Activated naive CD8-positive, alpha-beta T cell treated with anti-CD3 and anti-CD28 coated beads, Interleukin-2, amount 10 ng/mL, durations not matched to agents 7 days and 5 days (primary cell): ENCODE measurements at regions not wholly inside any gene's neighbourhood (a gene's known extent, or its start where the extent isn't known, plus 50 kb on each side); places are given as distances from the start of the nearest gene placed in this dataset.
"Not testable (repeated sequence)": the region's sequence is repeated elsewhere in the genome, so short reads cannot be mapped to it uniquely, and the experiment has no call there.

Source experiments
- ATAC-seq: fragments of 150-1000 bp; cut with Tn5 transposase; one replicate; pipeline ENCODE4 v1.10.0; 2021; ENCODE audit warnings: low read depth, moderate library complexity
- POLR2A ChIA-PET: fragments of 350-600 bp; sonication (Branson Sonifier 250); formaldehyde crosslinking; loops from one replicate; lab custom pipeline; 2021; ENCODE audit warnings: antibody characterized with exemption; lab: Charles Lee
- DNase-seq: peaks from one replicate; pipeline ENCODE4 v3.0.0; 2021
- H3K27ac Mint-ChIP-seq: one replicate; pipeline ENCODE4 v1.8.0; 2022; ENCODE audit warnings: mild to moderate bottlenecking, mixed read lengths
- H3K27me3 Mint-ChIP-seq: one replicate; pipeline ENCODE4 v1.8.0; 2022; ENCODE audit warnings: mild to moderate bottlenecking, moderate library complexity, mixed read lengths
- H3K36me3 Mint-ChIP-seq: one replicate; pipeline ENCODE4 v1.8.0; 2021; ENCODE audit warnings: mild to moderate bottlenecking, mixed read lengths
- H3K4me1 Mint-ChIP-seq: one replicate; pipeline ENCODE4 v1.8.0; 2021; ENCODE audit warnings: mixed read lengths
- H3K4me3 Mint-ChIP-seq: one replicate; pipeline ENCODE4 v1.8.0; 2022; ENCODE audit warnings: mild to moderate bottlenecking, moderate library complexity, mixed read lengths
- H3K9me3 Mint-ChIP-seq: one replicate; pipeline ENCODE4 v1.8.0; 2021; ENCODE audit warnings: mixed read lengths

GRCh38 chr16:54879681-54880080 lies 51.0 kb upstream of the IRX5 start:
- H3K27ac Mint-ChIP-seq, result no peak overlapping the region

GRCh38 chr16:54878301-54878700 lies 52.4 kb upstream of the IRX5 start:
- H3K4me3 Mint-ChIP-seq, result no peak overlapping the region
- DNase-seq, result no peak
- no peaks in the 10 kb centered on the region for H3K27me3 Mint-ChIP-seq
- H3K36me3 Mint-ChIP-seq, result no peaks in the 10 kb centered on the region
- H3K4me1 Mint-ChIP-seq, result no peaks in the 10 kb centered on the region
- no peak overlapping the region for H3K27ac Mint-ChIP-seq
- POLR2A ChIA-PET, result no interaction called here
- H3K9me3 Mint-ChIP-seq, result peaks cover 2% of the 10 kb centered on the region
- no peak for ATAC-seq

More at GRCh38 chr16:54879681-54880080, 51.0 kb upstream of the IRX5 start:
- POLR2A ChIA-PET, result no interaction called here
- H3K4me1 Mint-ChIP-seq, result no peaks in the 10 kb centered on the region
- peaks cover 2% of the 10 kb centered on the region for H3K9me3 Mint-ChIP-seq
- no peak overlapping the region for H3K4me3 Mint-ChIP-seq
- H3K36me3 Mint-ChIP-seq, result no peaks in the 10 kb centered on the region
- H3K27me3 Mint-ChIP-seq, result peaks cover 2% of the 10 kb centered on the region
- no peak for ATAC-seq
- DNase-seq, result no peak

- H3K4me1 Mint-ChIP-seq, result no peaks in the 10 kb centered on the region
- POLR2A ChIA-PET, result no interaction called here
- no peak for DNase-seq
- H3K36me3 Mint-ChIP-seq, result no peaks in the 10 kb centered on the region
- H3K27ac Mint-ChIP-seq, result no peak overlapping the region
- no peak for ATAC-seq
- no peak overlapping the region for H3K4me3 Mint-ChIP-seq
- H3K27me3 Mint-ChIP-seq, result no peaks in the 10 kb centered on the region
- peaks cover 2% of the 10 kb centered on the region for H3K9me3 Mint-ChIP-seq
These were observed 55.2 kb upstream of the IRX5 start for GRCh38 chr16:54875443-54875842.

GRCh38 chr16:54873716-54874373 lies 56.8 kb upstream of the IRX5 start:
- H3K27me3 Mint-ChIP-seq, DNase-seq, ATAC-seq, POLR2A ChIA-PET, H3K4me3 Mint-ChIP-seq, H3K4me1 Mint-ChIP-seq, H3K9me3 Mint-ChIP-seq, H3K36me3 Mint-ChIP-seq, H3K27ac Mint-ChIP-seq: not testable (repeated sequence)

GRCh38 chr16:54873071-54873470 lies 57.6 kb upstream of the IRX5 start:
- DNase-seq (no peak), ATAC-seq (no peak)
- Mint-ChIP-seq H3K4me1 (no peaks in the 10 kb centered on the region), H3K27ac (no peak overlapping the region), H3K27me3 (no peaks in the 10 kb centered on the region), H3K9me3 (peaks cover 4% of the 10 kb centered on the region), H3K36me3 (no peaks in the 10 kb centered on the region), H3K4me3 (no peak overlapping the region)
- POLR2A ChIA-PET, result no interaction called here

- Mint-ChIP-seq H3K9me3 (peaks cover 4% of the 10 kb centered on the region), H3K36me3 (no peaks in the 10 kb centered on the region), H3K4me3 (no peak overlapping the region), H3K27me3 (no peaks in the 10 kb centered on the region), H3K4me1 (no peaks in the 10 kb centered on the region), H3K27ac (no peak overlapping the region)
- ATAC-seq (no peak), DNase-seq (no peak)
- POLR2A ChIA-PET, result no interaction called here
These were observed 60.5 kb upstream of the IRX5 start for GRCh38 chr16:54870151-54870550.

GRCh38 chr16:54867302-54867832 lies 63.3 kb upstream of the IRX5 start:
- Mint-ChIP-seq H3K27ac (no peak overlapping the region), H3K27me3 (no peaks in the 10 kb centered on the region), H3K9me3 (peaks cover 2% of the 10 kb centered on the region), H3K4me3 (no peak overlapping the region), H3K36me3 (no peaks in the 10 kb centered on the region), H3K4me1 (no peaks in the 10 kb centered on the region)
- no peak for DNase-seq
- POLR2A ChIA-PET, result no interaction called here
- no peak for ATAC-seq

- DNase-seq (no peak), ATAC-seq (no peak)
- no peak overlapping the region for H3K4me3 Mint-ChIP-seq
- no peaks in the 10 kb centered on the region for H3K9me3 Mint-ChIP-seq
- POLR2A ChIA-PET, result no interaction called here
- no peaks in the 10 kb centered on the region for H3K36me3 Mint-ChIP-seq
- peaks cover 3% of the 10 kb centered on the region for H3K27me3 Mint-ChIP-seq
- no peak overlapping the region for H3K27ac Mint-ChIP-seq
- no peaks in the 10 kb centered on the region for H3K4me1 Mint-ChIP-seq
These were observed 68.1 kb upstream of the IRX5 start for GRCh38 chr16:54862529-54862928.

- ATAC-seq (no peak), DNase-seq (no peak)
- H3K27me3 Mint-ChIP-seq, result peaks cover 3% of the 10 kb centered on the region
- H3K4me3 Mint-ChIP-seq, result no peak overlapping the region
- H3K36me3 Mint-ChIP-seq, result no peaks in the 10 kb centered on the region
- POLR2A ChIA-PET, result no interaction called here
- no peaks in the 10 kb centered on the region for H3K4me1 Mint-ChIP-seq
- no peaks in the 10 kb centered on the region for H3K9me3 Mint-ChIP-seq
- no peak overlapping the region for H3K27ac Mint-ChIP-seq
These were observed 73.8 kb upstream of the IRX5 start for GRCh38 chr16:54856871-54857270.

GRCh38 chr16:54847609-54848008 lies 83.1 kb upstream of the IRX5 start:
- no peak overlapping the region for H3K4me3 Mint-ChIP-seq
- peaks cover 3% of the 10 kb centered on the region for H3K9me3 Mint-ChIP-seq
- H3K36me3 Mint-ChIP-seq, result no peaks in the 10 kb centered on the region
- no peaks in the 10 kb centered on the region for H3K4me1 Mint-ChIP-seq
- no peaks in the 10 kb centered on the region for H3K27me3 Mint-ChIP-seq
- DNase-seq (no peak), ATAC-seq (no peak)
- POLR2A ChIA-PET, result no interaction called here
- no peak overlapping the region for H3K27ac Mint-ChIP-seq

- H3K36me3 Mint-ChIP-seq, result no peaks in the 10 kb centered on the region
- ATAC-seq, result no peak
- no peaks in the 10 kb centered on the region for H3K4me1 Mint-ChIP-seq
- DNase-seq, result no peak
- peaks cover 3% of the 10 kb centered on the region for H3K9me3 Mint-ChIP-seq
- H3K27ac Mint-ChIP-seq, result no peak overlapping the region
- POLR2A ChIA-PET, result no interaction called here
- H3K27me3 Mint-ChIP-seq, result no peaks in the 10 kb centered on the region
- H3K4me3 Mint-ChIP-seq, result no peak overlapping the region
These were observed 83.5 kb upstream of the IRX5 start for GRCh38 chr16:54847207-54847606.

GRCh38 chr16:54846766-54847165 lies 83.9 kb upstream of the IRX5 start:
- POLR2A ChIA-PET, result no interaction called here
- ATAC-seq (no peak), DNase-seq (no peak)
- H3K9me3 Mint-ChIP-seq, result peaks cover 3% of the 10 kb centered on the region
- H3K4me3 Mint-ChIP-seq, result no peak overlapping the region
- no peaks in the 10 kb centered on the region for H3K27me3 Mint-ChIP-seq
- no peaks in the 10 kb centered on the region for H3K4me1 Mint-ChIP-seq
- no peaks in the 10 kb centered on the region for H3K36me3 Mint-ChIP-seq
- no peak overlapping the region for H3K27ac Mint-ChIP-seq

- H3K4me3 Mint-ChIP-seq, result no peak overlapping the region
- H3K4me1 Mint-ChIP-seq, result no peaks in the 10 kb centered on the region
- POLR2A ChIA-PET, result no interaction called here
- no peak for DNase-seq
- H3K36me3 Mint-ChIP-seq, result no peaks in the 10 kb centered on the region
- no peak for ATAC-seq
- H3K9me3 Mint-ChIP-seq, result peaks cover 3% of the 10 kb centered on the region
- H3K27me3 Mint-ChIP-seq, result no peaks in the 10 kb centered on the region
- H3K27ac Mint-ChIP-seq, result no peak overlapping the region
These were observed 87.3 kb upstream of the IRX5 start for GRCh38 chr16:54843424-54843750.

- no peak for DNase-seq
- ATAC-seq, result no peak
- H3K4me1 Mint-ChIP-seq, result no peaks in the 10 kb centered on the region
- H3K9me3 Mint-ChIP-seq, result peaks cover 3% of the 10 kb centered on the region
- no peak overlapping the region for H3K4me3 Mint-ChIP-seq
- POLR2A ChIA-PET, result no interaction called here
- H3K36me3 Mint-ChIP-seq, result no peaks in the 10 kb centered on the region
- H3K27ac Mint-ChIP-seq, result no peak overlapping the region
- H3K27me3 Mint-ChIP-seq, result no peaks in the 10 kb centered on the region
These were observed 87.8 kb upstream of the IRX5 start for GRCh38 chr16:54842743-54843423.
